SU-DHL-6 (cell line): ENCODE measurements at regions not wholly inside any gene's neighbourhood (a gene's known extent, or its start where the extent isn't known, plus 50 kb on each side); places are given as distances from the start of the nearest gene placed in this dataset.

Source experiments
- CTCF ChIP-seq: fragments of 200-600 bp; sonication (generic); IDR thresholded peaks from one replicate; pipeline ENCODE4 v1.5.1; 2017; ENCODE audit warnings: antibody characterized with exemption, mild to moderate bottlenecking, low read length, moderate library complexity; ENCODE audit not compliant: insufficient read depth, poor library complexity, severe bottlenecking
- EZH2phosphoT487 ChIP-seq: fragments of 200-600 bp; sonication (generic), shearing (Covaris generic); conservative IDR thresholded peaks from 2 replicates; pipeline ENCODE4 v1.6.1; 2018; ENCODE audit warnings: mild to moderate bottlenecking, antibody characterized with exemption, low read length, moderate library complexity, mixed read lengths

- TF ChIP-seq CTCF (no peak), EZH2phosphoT487 (no peak)
These were observed 98.1 kb downstream of the MBL2 start for GRCh38 chr10:52674474-52674873.
